Liver (tissue), 3 donors: ENCODE measurements at regions not wholly inside any gene's neighbourhood (a gene's known extent, or its start where the extent isn't known, plus 50 kb on each side); places are given as distances from the start of the nearest gene placed in this dataset.

Experiments
- ATF3 ChIP-seq: IDR thresholded peaks from 2 replicates; pipeline ENCODE4 v1.6.1; 2016; ENCODE audit warnings: antibody characterized with exemption
- CTCF ChIP-seq: fragments of 150-350 bp; IDR thresholded peaks from 2 replicates; pipeline ENCODE4 v1.5.1; 2017; ENCODE audit warnings: improper control_type of control experiment, low read depth, low read length; ENCODE audit not compliant: missing input control
- EGR1 ChIP-seq, 2 donors: IDR thresholded peaks; 2 replicates each; pipeline ENCODE4 v1.6.1; 2016 to 2018; ENCODE audit warnings: antibody characterized with exemption in 2 of 2, low read depth in 2 of 2
- FOXA1 ChIP-seq: IDR thresholded peaks from 2 replicates; pipeline ENCODE4 v1.6.1; 2016; ENCODE audit warnings: antibody characterized with exemption
- HNF4G ChIP-seq: IDR thresholded peaks from 2 replicates; pipeline ENCODE4 v1.6.1; 2016; ENCODE audit warnings: antibody characterized with exemption
- JUND ChIP-seq, 2 donors: IDR thresholded peaks; 2 replicates each; pipeline ENCODE4 v1.6.1; 2016; ENCODE audit warnings: antibody characterized with exemption in 2 of 2
- RAD21 ChIP-seq, 2 donors: IDR thresholded peaks; 2 replicates each; pipeline ENCODE4 v1.6.1; 2016; ENCODE audit warnings: antibody characterized with exemption in 2 of 2, mild to moderate bottlenecking in 2 of 2
- REST ChIP-seq: IDR thresholded peaks from 2 replicates; pipeline ENCODE4 v1.6.1; 2016; ENCODE audit warnings: antibody characterized with exemption, mild to moderate bottlenecking
- RXRA ChIP-seq, 2 donors: IDR thresholded peaks; 2 replicates each; pipeline ENCODE4 v1.6.1; 2017 to 2018; ENCODE audit warnings: antibody characterized with exemption in 2 of 2, mild to moderate bottlenecking in 1 of 2
- SP1 ChIP-seq: IDR thresholded peaks from 2 replicates; pipeline ENCODE4 v1.6.1; 2018; ENCODE audit warnings: antibody characterized with exemption, mild to moderate bottlenecking
- TAF1 ChIP-seq: conservative IDR thresholded peaks from 2 replicates; pipeline ENCODE4 v1.6.1; 2016; ENCODE audit warnings: antibody characterized with exemption, mild to moderate bottlenecking
- YY1 ChIP-seq: IDR thresholded peaks from 2 replicates; pipeline ENCODE4 v1.6.1; 2016; ENCODE audit warnings: antibody characterized with exemption, mild to moderate bottlenecking
- ZBTB33 ChIP-seq: IDR thresholded peaks from 2 replicates; pipeline ENCODE4 v1.6.1; 2016; ENCODE audit warnings: antibody characterized with exemption
- TF ChIP-seq, protein P1 (sequence below): IDR thresholded peaks from 2 replicates; pipeline ENCODE4 v1.6.1; 2016; ENCODE audit warnings: antibody characterized with exemption
- donor health status: healthy.
- donor health status: healthy.

- TF ChIP-seq CTCF (no peak), ATF3 (no peak), JUND (IDR thresholded peaks at IDR 0.05) (no peak), FOXA1 (no peak), RXRA (IDR thresholded peaks at IDR 0.05) (no peak), YY1 (no peak), TAF1 (no peak), SP1 (no peak), RAD21 (IDR thresholded peaks at IDR 0.05) (no peak), ZBTB33 (no peak), REST (no peak), HNF4G (no peak), EGR1 (IDR thresholded peaks at IDR 0.05; ENCODE audit: low read depth in 2 of 2) (no peak)
- TF ChIP-seq, protein P1, sequence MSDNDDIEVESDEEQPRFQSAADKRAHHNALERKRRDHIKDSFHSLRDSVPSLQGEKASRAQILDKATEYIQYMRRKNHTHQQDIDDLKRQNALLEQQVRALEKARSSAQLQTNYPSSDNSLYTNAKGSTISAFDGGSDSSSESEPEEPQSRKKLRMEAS: no peak
Measured at GRCh38 chr13:50355797-50356196, 340.6 kb downstream of the KCNRG start.
